ENCODE measurements at regions not wholly inside any gene's neighbourhood (a gene's known extent, or its start where the extent isn't known, plus 50 kb on each side); places are given as distances from the start of the nearest gene placed in this dataset.

DNA sequence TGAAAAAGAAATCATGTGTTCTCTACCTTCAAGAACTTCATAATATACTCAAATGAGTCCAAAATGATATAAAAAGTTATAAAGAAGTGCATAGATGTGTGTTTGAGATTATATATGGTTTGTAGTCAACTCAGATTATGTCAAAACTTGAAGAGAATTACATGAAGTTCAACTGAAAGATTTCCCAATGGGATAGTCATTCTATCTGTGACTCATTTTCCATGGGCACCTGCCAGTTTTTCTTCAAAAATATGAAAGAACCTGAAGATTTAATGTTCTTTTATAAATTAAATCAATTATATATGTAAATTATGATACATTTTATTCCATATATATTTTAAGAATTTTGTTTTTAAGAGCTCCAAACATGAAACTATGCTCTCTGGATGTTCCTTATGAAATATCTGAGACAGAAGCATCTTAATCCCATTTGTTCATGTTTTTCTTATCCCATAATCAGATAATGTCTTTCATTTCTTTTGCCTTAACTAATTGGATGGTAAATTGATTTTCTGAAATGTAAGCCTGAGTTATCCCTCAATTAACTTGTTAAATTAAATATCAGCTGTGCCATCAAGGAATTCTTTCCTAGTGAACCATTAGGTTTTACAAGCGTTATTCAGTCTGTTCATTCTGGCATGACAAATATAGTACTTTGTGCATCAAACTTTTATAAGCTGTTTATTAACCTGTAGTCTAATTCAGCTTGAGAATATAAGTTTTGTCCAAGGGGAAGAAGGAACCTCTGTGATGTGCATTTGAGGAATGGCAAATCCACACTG is 387.1 kb downstream of the IPMK start:
- RAD21 ChIA-PET (ENCODE audit: unreplicated experiment) = no interaction called here
- FAIRE-seq (no peak), DNase-seq (ENCODE audit: low read depth, low spot score) (no peak), ATAC-seq (no peak)
- no peak overlapping the region for H2AFZ ChIP-seq (ENCODE audit: control insufficient read depth, low read depth, low read length)
- POLR2A ChIA-PET = no interaction called here
- no peak overlapping the region for H3K4me3 ChIP-seq
- H3K27me3 ChIP-seq (replicated peaks in 1 of 2; ENCODE audit: control insufficient read depth in 2 of 2, insufficient read depth in 2 of 2, low read length in 1 of 2) = no peaks in the 10 kb centered on the region
- H3K36me3 ChIP-seq (ENCODE audit: control insufficient read depth in 2 of 2, insufficient read depth in 2 of 2, low read length in 1 of 2) = no peaks in the 10 kb centered on the region
- 4% methylated on average over 1 of the region's 1 CpG for WGBS (ENCODE audit: insufficient coverage, insufficient replicate concordance, low lambda C conversion rate, missing lambda C conversion rate)
- H3K4me2 ChIP-seq (ENCODE audit: control insufficient read depth, insufficient read depth) = no peak overlapping the region
- CTCF ChIA-PET = no interaction called here
- H3K79me2 ChIP-seq (ENCODE audit: control insufficient read depth, insufficient read depth, low read length) = no peaks in the 10 kb centered on the region
- no peaks in the 10 kb centered on the region for H3K4me1 ChIP-seq (ENCODE audit: control insufficient read depth, insufficient read depth, low read length)
- in situ Hi-C loops (cut with MboI) (no loop called here), intact Hi-C loops (cut with micrococcal nuclease; ENCODE audit: unreplicated experiment) (no loop called here)
- no peaks in the 10 kb centered on the region for H4K20me1 ChIP-seq (ENCODE audit: control insufficient read depth, insufficient read depth)
- no TSS peak for BruUV-seq (replicated peaks)
- H3K27ac ChIP-seq (ENCODE audit: control insufficient read depth, insufficient read depth) = no peak overlapping the region
- no peak overlapping the region for H3K9ac ChIP-seq (ENCODE audit: control insufficient read depth, insufficient read depth, low read length)
- no peak for TF ChIP-seq HSF1 (IDR thresholded peaks at IDR 0.05; ENCODE audit: low read depth, low read length)
- TF ChIP-seq, protein P1, sequence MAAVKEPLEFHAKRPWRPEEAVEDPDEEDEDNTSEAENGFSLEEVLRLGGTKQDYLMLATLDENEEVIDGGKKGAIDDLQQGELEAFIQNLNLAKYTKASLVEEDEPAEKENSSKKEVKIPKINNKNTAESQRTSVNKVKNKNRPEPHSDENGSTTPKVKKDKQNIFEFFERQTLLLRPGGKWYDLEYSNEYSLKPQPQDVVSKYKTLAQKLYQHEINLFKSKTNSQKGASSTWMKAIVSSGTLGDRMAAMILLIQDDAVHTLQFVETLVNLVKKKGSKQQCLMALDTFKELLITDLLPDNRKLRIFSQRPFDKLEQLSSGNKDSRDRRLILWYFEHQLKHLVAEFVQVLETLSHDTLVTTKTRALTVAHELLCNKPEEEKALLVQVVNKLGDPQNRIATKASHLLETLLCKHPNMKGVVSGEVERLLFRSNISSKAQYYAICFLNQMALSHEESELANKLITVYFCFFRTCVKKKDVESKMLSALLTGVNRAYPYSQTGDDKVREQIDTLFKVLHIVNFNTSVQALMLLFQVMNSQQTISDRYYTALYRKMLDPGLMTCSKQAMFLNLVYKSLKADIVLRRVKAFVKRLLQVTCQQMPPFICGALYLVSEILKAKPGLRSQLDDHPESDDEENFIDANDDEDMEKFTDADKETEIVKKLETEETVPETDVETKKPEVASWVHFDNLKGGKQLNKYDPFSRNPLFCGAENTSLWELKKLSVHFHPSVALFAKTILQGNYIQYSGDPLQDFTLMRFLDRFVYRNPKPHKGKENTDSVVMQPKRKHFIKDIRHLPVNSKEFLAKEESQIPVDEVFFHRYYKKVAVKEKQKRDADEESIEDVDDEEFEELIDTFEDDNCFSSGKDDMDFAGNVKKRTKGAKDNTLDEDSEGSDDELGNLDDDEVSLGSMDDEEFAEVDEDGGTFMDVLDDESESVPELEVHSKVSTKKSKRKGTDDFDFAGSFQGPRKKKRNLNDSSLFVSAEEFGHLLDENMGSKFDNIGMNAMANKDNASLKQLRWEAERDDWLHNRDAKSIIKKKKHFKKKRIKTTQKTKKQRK (IDR thresholded peaks at IDR 0.05; ENCODE audit: low read depth, low read length) = no peak
- TF ChIP-seq ZNF384 (IDR thresholded peaks at IDR 0.05; ENCODE audit: borderline replicate concordance, low read depth, low read length) = no peak
- SMC1A ChIA-PET (ENCODE audit: uncharacterized antibody, unreplicated experiment) = interaction anchor here (1.2 kb wide), 1 partner anchor 11 kb away, joined by 4 read pairs; no protein-coding TSS in a partner anchor
- no peaks in the 10 kb centered on the region for H3K9me3 ChIP-seq (replicated peaks; ENCODE audit: control insufficient read depth, insufficient read depth, low read length)

All from GM12878 (cell line).